RWPE1 (cell line): ENCODE measurements at regions not wholly inside any gene's neighbourhood (a gene's known extent, or its start where the extent isn't known, plus 50 kb on each side); places are given as distances from the start of the nearest gene placed in this dataset.

Source experiments
- CTCF ChIA-PET: fragments of 350-600 bp; sonication (Branson Sonifier 250); formaldehyde crosslinking; extraction: SDS; loops from one replicate; lab custom pipeline; 2021; lab: Yijun Ruan, JAX
- POLR2A ChIA-PET: fragments of 400-600 bp; formaldehyde crosslinking; extraction: SDS; loops from one replicate; lab custom pipeline; 2020; ENCODE audit warnings: antibody characterized with exemption; ENCODE audit not compliant: low non-redundant PET; lab: Yijun Ruan, JAX
- DNase-seq: peaks from one replicate; pipeline ENCODE4 v3.0.0; 2012; ENCODE audit warnings: low spot score
- H3K27ac ChIP-seq: fragments of 450-650 bp; 2 replicates; pipeline ENCODE4 v1.5.1; 2017
- TF ChIP-seq, protein P1 (sequence below): fragments of 450-650 bp; conservative IDR thresholded peaks from 2 replicates; pipeline ENCODE4 v1.5.1; 2017; ENCODE audit warnings: low read depth, mild to moderate bottlenecking

GRCh38 chr5:161042443-161042842 is 190.4 kb upstream of the ATP10B start:
- ChIA-PET POLR2A (no interaction called here), CTCF (no interaction called here)
- TF ChIP-seq, protein P1, sequence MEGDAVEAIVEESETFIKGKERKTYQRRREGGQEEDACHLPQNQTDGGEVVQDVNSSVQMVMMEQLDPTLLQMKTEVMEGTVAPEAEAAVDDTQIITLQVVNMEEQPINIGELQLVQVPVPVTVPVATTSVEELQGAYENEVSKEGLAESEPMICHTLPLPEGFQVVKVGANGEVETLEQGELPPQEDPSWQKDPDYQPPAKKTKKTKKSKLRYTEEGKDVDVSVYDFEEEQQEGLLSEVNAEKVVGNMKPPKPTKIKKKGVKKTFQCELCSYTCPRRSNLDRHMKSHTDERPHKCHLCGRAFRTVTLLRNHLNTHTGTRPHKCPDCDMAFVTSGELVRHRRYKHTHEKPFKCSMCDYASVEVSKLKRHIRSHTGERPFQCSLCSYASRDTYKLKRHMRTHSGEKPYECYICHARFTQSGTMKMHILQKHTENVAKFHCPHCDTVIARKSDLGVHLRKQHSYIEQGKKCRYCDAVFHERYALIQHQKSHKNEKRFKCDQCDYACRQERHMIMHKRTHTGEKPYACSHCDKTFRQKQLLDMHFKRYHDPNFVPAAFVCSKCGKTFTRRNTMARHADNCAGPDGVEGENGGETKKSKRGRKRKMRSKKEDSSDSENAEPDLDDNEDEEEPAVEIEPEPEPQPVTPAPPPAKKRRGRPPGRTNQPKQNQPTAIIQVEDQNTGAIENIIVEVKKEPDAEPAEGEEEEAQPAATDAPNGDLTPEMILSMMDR: no peak
- H3K27ac ChIP-seq: no peak overlapping the region
- DNase-seq: no peak

GRCh38 chr5:161040818-161041217 is 188.8 kb upstream of the ATP10B start:
- ChIA-PET CTCF (no interaction called here), POLR2A (no interaction called here)
- no peak for DNase-seq
- no peak overlapping the region for H3K27ac ChIP-seq
- TF ChIP-seq, protein P1: no peak

DNA sequence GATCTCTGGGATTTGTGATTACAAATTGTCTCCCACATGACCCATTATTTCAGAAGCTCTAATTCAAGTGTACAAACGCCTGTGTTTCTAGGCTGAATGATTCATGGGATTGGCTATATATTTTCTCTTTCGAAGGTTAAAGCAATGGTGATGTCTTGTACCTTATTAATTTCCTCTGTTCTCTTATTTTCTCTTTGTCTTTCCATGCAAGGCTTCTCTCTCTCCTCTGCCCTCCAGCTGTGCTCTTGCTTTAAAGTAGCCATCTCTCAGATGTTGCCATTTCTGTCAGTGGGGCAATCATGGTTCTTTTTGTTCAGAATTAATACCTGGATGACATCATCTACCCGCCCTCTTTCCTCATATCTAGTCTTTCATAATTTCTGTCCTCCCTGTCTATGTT is 184.3 kb upstream of the ATP10B start:
- TF ChIP-seq, protein P1: no peak
- ChIA-PET CTCF (no interaction called here), POLR2A (no interaction called here)
- no peak overlapping the region for H3K27ac ChIP-seq
- no peak for DNase-seq

DNA sequence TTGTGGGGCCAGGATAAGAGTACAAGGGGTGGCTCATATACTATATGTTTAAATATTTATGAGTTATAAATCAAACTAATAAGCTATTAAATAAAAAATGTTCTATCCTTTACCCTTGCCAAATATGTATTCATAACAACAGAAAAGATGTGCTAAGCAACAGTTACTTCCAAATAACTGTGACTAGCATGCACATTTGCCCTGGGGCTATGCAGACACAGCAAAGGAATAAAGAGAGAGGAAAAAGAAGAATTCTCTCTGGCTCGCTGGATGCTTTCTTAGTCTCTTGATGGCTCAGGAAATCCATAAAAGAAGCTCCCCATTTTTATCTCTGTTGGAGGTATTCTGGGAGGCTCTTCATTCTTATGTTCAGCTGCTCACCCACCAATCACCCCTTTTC is 182.4 kb upstream of the ATP10B start:
- DNase-seq: no peak
- TF ChIP-seq, protein P1: no peak
- no peak overlapping the region for H3K27ac ChIP-seq
- CTCF ChIA-PET: no interaction called here
- POLR2A ChIA-PET: no interaction called here

- ChIA-PET CTCF (no interaction called here), POLR2A (no interaction called here)
- TF ChIP-seq, protein P1: no peak
- H3K27ac ChIP-seq: no peak overlapping the region
- DNase-seq: no peak
These were observed 178.2 kb upstream of the ATP10B start for GRCh38 chr5:161030229-161030628.

GRCh38 chr5:161027763-161028162 is 175.8 kb upstream of the ATP10B start:
- DNase-seq: no peak
- ChIA-PET POLR2A (no interaction called here), CTCF (interaction anchor here (0.6 kb wide), 1 partner anchor 606 kb away, joined by 8 read pairs; no protein-coding TSS in a partner anchor)
- TF ChIP-seq, protein P1: no peak
- H3K27ac ChIP-seq: no peak overlapping the region

DNA sequence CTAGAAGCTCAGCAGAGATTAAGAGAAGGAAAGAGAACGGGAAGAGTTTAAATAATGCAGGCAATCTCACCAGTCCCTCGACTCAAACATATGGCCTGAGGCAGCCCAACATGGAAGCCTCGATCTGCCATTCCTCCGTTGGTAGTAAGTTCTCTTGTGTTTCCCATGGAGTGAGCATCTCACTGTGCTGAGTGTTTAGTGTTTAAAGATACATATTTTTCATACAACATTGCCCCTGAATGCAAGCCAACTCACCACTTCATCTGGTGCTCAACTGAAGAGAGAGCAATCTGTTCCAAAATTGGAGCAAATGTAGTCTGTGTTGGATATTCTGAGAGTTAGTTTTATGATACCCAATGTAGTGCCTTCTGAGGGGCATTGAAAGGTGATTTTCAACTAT is 171.5 kb upstream of the ATP10B start:
- POLR2A ChIA-PET: no interaction called here
- TF ChIP-seq, protein P1: no peak
- H3K27ac ChIP-seq: no peak overlapping the region
- DNase-seq: no peak
- CTCF ChIA-PET: no interaction called here
